WTC11 (cell line): ENCODE measurements at regions not wholly inside any gene's neighbourhood (a gene's known extent, or its start where the extent isn't known, plus 50 kb on each side); places are given as distances from the start of the nearest gene placed in this dataset.

Source experiments
- CTCF ChIP-seq: fragments of 200-600 bp; IDR thresholded peaks from 2 replicates; pipeline ENCODE4 v1.8.0; 2022; ENCODE audit warnings: antibody characterized with exemption
- E2F1 ChIP-seq: sonication (generic); formaldehyde crosslinking; IDR thresholded peaks from 2 replicates; pipeline ENCODE4 v1.8.0; 2022; ENCODE audit warnings: mild to moderate bottlenecking, missing genetic modification reagents
- E2F4 ChIP-seq: sonication (generic); formaldehyde crosslinking; IDR thresholded peaks from 2 replicates; pipeline ENCODE4 v1.8.1; 2022; ENCODE audit warnings: low read depth, mild to moderate bottlenecking, moderate library complexity, missing genetic modification reagents, borderline replicate concordance
- FOXJ3 ChIP-seq: sonication (generic); formaldehyde crosslinking; IDR thresholded peaks from 2 replicates; pipeline ENCODE4 v1.9.0; 2021; ENCODE audit warnings: missing genetic modification reagents, mild to moderate bottlenecking, borderline replicate concordance
- OVOL2 ChIP-seq: fragments of 250-450 bp; sonication (Bioruptor Pico); IDR thresholded peaks from 2 replicates; pipeline ENCODE4 v1.9.0; 2021; ENCODE audit warnings: mild to moderate bottlenecking, borderline replicate concordance
- TCF7 ChIP-seq: sonication (generic); formaldehyde crosslinking; IDR thresholded peaks from 2 replicates; pipeline ENCODE4 v1.8.0; 2022; ENCODE audit warnings: mild to moderate bottlenecking, low read depth, missing genetic modification reagents, moderate library complexity
- ZNF671 ChIP-seq: fragments of 250-450 bp; sonication (Bioruptor Pico); IDR thresholded peaks from 2 replicates; pipeline ENCODE4 v1.8.0; 2021; ENCODE audit warnings: mild to moderate bottlenecking

- TF ChIP-seq E2F1 (CRISPR knock-in tag) (no peak), E2F4 (CRISPR knock-in tag) (no peak), CTCF (no peak), OVOL2 (CRISPR knock-in tag) (no peak), ZNF671 (CRISPR knock-in tag) (no peak), FOXJ3 (CRISPR knock-in tag) (no peak), TCF7 (CRISPR knock-in tag) (no peak)
Observed at GRCh38 chr4:4779054-4779453, 80.4 kb upstream of the MSX1 start.
